GM12865 (cell line): ENCODE measurements at regions not wholly inside any gene's neighbourhood (a gene's known extent, or its start where the extent isn't known, plus 50 kb on each side); places are given as distances from the start of the nearest gene placed in this dataset.

ENCODE experiments used
- DNase-seq: peaks from one replicate; pipeline ENCODE4 v3.0.0; 2010; ENCODE audit warnings: low read depth
- H3K4me3 ChIP-seq: 2 replicates; pipeline ENCODE4 v1.5.1; 2011; ENCODE audit warnings: mild to moderate bottlenecking, low read depth, low read length, control low read depth
- TF ChIP-seq, protein P1 (sequence below): IDR thresholded peaks from 2 replicates; pipeline ENCODE4 v1.5.1; 2011; ENCODE audit warnings: low read length, control low read depth, low read depth, inconsistent platforms; ENCODE audit not compliant: insufficient read depth; ENCODE audit errors: missing control alignments

DNA sequence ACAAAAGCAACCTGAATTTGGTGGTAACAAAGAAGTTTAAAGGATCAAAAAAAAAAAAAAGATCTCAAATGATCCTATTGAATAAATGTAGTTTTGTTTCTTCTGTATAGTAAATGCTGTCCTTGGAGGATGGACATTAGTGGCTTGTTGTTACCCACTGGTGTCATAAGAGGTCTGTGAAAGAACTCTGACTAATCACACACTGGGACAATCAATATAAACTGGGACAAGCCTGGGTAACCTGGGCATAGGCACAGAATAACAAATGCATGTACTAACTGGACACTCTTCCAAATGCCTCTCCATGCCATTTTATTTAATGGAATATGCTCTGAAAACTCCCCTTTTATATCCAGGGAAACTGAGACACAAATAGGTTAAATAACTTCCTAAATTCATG, 241.4 kb downstream of the DOK5 start:
- no peak overlapping the region for H3K4me3 ChIP-seq
- TF ChIP-seq, protein P1, sequence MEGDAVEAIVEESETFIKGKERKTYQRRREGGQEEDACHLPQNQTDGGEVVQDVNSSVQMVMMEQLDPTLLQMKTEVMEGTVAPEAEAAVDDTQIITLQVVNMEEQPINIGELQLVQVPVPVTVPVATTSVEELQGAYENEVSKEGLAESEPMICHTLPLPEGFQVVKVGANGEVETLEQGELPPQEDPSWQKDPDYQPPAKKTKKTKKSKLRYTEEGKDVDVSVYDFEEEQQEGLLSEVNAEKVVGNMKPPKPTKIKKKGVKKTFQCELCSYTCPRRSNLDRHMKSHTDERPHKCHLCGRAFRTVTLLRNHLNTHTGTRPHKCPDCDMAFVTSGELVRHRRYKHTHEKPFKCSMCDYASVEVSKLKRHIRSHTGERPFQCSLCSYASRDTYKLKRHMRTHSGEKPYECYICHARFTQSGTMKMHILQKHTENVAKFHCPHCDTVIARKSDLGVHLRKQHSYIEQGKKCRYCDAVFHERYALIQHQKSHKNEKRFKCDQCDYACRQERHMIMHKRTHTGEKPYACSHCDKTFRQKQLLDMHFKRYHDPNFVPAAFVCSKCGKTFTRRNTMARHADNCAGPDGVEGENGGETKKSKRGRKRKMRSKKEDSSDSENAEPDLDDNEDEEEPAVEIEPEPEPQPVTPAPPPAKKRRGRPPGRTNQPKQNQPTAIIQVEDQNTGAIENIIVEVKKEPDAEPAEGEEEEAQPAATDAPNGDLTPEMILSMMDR = no peak
- no peak for DNase-seq

DNA sequence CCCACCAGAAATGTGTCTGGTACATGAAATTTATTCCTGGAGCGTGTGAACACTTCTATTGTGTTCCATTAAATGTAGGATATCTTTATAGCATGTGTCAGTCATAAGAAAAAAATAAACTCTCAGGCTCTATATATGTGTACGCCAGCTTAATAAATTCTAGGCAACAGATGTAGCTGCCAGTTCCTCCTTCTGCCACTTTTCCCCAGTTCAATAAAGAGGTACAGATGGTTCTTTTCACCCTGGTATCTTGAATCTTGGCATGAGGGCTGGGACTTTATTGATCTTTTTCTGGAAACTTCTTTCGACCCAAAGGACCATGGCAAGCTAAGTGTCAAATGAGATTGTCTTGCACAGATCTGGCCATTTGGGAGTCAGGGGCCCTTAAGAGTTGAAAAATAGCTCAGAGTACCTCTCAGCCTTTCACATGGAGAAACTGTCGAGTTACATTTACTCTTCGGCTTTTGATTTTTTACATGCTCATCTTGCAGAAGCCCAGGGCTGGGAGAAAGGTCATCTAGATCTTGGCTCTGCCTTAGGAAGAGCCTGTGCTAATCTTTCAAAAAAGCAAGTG, 240.9 kb downstream of the DOK5 start:
- DNase-seq = no peak
- TF ChIP-seq, protein P1 = no peak
- H3K4me3 ChIP-seq = no peak overlapping the region

GRCh38 chr20:54714817-54715216, 239.4 kb downstream of the DOK5 start:
- TF ChIP-seq, protein P1 = no peak

GRCh38 chr20:54713727-54714126, 238.3 kb downstream of the DOK5 start:
- no peak overlapping the region for H3K4me3 ChIP-seq
- no peak for DNase-seq
- TF ChIP-seq, protein P1 = no peak

More at GRCh38 chr20:54714817-54715216, 239.4 kb downstream of the DOK5 start:
- H3K4me3 ChIP-seq = no peak overlapping the region
- DNase-seq = no peak

GRCh38 chr20:54711071-54711470, 235.7 kb downstream of the DOK5 start:
- TF ChIP-seq, protein P1 = no peak
- no peak overlapping the region for H3K4me3 ChIP-seq
- DNase-seq = no peak

GRCh38 chr20:54710341-54710740, 234.9 kb downstream of the DOK5 start:
- TF ChIP-seq, protein P1 = no peak

DNA sequence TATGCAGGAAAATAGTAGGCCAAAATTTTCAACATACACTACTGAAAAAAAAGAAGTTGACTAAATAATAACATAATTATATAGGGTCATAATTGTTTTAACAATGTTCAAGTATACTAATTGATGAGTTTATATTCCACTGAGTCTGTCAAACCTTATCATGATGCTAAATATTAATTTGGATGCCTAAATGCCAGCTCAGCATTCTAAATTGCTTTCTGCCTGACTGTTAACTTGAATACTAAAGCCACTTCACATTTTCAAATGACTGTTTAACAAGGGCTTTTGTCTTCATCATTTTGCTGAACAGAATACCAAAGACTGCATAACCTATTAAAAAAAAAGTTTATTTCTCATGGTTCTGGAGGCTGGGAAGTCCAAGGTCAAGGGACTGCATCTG, 232.8 kb downstream of the DOK5 start:
- TF ChIP-seq, protein P1 = no peak
- DNase-seq = no peak
- H3K4me3 ChIP-seq = no peak overlapping the region

More at GRCh38 chr20:54710341-54710740, 234.9 kb downstream of the DOK5 start:
- H3K4me3 ChIP-seq = no peak overlapping the region
- no peak for DNase-seq
